ENCODE measurements at regions not wholly inside any gene's neighbourhood (a gene's known extent, or its start where the extent isn't known, plus 50 kb on each side); places are given as distances from the start of the nearest gene placed in this dataset.

DNA sequence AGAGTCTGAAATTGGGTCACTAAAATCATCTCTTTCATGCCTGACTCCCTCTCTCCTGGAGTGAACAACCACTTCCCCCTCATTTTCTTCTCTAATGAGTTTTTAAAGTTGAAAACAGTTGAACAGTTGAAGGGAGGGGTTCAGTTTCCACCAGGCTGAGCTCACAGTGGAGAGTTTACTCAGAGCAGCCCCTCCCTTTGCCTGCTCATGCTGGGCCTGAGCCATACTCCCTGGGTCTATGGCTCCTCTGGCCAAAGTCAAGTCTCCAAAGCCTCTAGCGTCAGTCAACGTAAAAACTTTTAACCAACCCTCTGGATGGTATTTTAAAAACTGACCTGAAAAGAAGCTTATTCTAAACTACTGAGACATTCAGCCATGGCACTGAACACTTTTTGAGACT lies 100.8 kb upstream of the RNPC3 start (continued):
- TF ChIP-seq, protein P1, sequence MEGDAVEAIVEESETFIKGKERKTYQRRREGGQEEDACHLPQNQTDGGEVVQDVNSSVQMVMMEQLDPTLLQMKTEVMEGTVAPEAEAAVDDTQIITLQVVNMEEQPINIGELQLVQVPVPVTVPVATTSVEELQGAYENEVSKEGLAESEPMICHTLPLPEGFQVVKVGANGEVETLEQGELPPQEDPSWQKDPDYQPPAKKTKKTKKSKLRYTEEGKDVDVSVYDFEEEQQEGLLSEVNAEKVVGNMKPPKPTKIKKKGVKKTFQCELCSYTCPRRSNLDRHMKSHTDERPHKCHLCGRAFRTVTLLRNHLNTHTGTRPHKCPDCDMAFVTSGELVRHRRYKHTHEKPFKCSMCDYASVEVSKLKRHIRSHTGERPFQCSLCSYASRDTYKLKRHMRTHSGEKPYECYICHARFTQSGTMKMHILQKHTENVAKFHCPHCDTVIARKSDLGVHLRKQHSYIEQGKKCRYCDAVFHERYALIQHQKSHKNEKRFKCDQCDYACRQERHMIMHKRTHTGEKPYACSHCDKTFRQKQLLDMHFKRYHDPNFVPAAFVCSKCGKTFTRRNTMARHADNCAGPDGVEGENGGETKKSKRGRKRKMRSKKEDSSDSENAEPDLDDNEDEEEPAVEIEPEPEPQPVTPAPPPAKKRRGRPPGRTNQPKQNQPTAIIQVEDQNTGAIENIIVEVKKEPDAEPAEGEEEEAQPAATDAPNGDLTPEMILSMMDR (conservative IDR thresholded peaks at IDR 0.05; ENCODE audit: low read depth in 2 of 2), result no peak
- TF ChIP-seq, protein P2, sequence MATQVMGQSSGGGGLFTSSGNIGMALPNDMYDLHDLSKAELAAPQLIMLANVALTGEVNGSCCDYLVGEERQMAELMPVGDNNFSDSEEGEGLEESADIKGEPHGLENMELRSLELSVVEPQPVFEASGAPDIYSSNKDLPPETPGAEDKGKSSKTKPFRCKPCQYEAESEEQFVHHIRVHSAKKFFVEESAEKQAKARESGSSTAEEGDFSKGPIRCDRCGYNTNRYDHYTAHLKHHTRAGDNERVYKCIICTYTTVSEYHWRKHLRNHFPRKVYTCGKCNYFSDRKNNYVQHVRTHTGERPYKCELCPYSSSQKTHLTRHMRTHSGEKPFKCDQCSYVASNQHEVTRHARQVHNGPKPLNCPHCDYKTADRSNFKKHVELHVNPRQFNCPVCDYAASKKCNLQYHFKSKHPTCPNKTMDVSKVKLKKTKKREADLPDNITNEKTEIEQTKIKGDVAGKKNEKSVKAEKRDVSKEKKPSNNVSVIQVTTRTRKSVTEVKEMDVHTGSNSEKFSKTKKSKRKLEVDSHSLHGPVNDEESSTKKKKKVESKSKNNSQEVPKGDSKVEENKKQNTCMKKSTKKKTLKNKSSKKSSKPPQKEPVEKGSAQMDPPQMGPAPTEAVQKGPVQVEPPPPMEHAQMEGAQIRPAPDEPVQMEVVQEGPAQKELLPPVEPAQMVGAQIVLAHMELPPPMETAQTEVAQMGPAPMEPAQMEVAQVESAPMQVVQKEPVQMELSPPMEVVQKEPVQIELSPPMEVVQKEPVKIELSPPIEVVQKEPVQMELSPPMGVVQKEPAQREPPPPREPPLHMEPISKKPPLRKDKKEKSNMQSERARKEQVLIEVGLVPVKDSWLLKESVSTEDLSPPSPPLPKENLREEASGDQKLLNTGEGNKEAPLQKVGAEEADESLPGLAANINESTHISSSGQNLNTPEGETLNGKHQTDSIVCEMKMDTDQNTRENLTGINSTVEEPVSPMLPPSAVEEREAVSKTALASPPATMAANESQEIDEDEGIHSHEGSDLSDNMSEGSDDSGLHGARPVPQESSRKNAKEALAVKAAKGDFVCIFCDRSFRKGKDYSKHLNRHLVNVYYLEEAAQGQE (IDR thresholded peaks at IDR 0.05; ENCODE audit: unreplicated experiment), result no peak
- TF ChIP-seq CREB1 (CRISPR knock-in tag; IDR thresholded peaks at IDR 0.05; ENCODE audit: low read depth), result no peak

DNA sequence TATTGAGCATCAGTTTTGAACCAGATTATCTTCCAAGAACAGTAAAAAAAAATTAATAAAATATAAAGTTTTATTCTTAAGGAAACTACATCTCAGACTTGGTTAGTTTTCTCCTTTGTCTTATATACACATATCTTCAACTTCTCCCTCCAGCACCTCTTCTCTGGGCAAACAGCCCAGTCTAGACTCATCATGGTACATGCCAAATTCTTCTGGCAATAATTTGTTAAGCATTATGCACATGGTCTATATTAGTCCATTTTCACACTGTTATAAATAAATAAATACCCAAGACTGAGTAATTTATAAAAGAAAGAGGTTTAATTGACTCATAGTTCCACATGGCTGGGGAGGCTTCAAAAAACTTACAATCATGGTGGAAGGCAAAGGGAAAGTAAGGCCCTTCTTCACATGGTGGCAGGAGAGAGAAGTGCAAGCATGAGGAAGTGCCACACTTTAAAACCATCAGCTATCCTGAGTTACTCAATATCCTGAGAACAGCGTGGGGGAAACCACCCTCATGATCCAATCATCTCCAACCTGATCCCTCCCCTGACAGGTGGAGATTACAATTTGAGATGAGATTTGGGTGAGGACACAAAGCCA lies 108.7 kb upstream of the RNPC3 start:
- no peak for TF ChIP-seq ETS1 (IDR thresholded peaks at IDR 0.05)
- TF ChIP-seq, protein P1 (conservative IDR thresholded peaks at IDR 0.05; ENCODE audit: low read depth in 2 of 2), result peak in 1 of 2 experiments; percentile 15; a peak in 1 of 4 replicates
- Histone ChIP-seq H3K4me3 (no peak overlapping the region), H2AFZ (no peak overlapping the region), H4K20me1 (replicated peaks; ENCODE audit: insufficient read depth) (no peaks in the 10 kb centered on the region), H3K27me3 (ENCODE audit: insufficient read depth) (no peaks in the 10 kb centered on the region), H3K4me1 (ENCODE audit: insufficient read depth) (no peaks in the 10 kb centered on the region), H3K27ac (ENCODE audit: low read depth) (no peak overlapping the region), H3K79me2 (replicated peaks; ENCODE audit: insufficient read depth) (no peaks in the 10 kb centered on the region), H3K36me3 (ENCODE audit: insufficient read depth) (no peaks in the 10 kb centered on the region), H3F3A (replicated peaks; ENCODE audit: low read depth) (no peaks in the 10 kb centered on the region), H3K9me2 (ENCODE audit: insufficient read depth) (no peaks in the 10 kb centered on the region), H3K4me2 (no peak overlapping the region)
- Mint-ChIP-seq H3K36me3 (ENCODE audit: low read depth) (no peaks in the 10 kb centered on the region), H3K9me3 (no peaks in the 10 kb centered on the region), H3K4me1 (no peaks in the 10 kb centered on the region), H3K27me3 (ENCODE audit: insufficient read depth, low read depth, poor library complexity) (no peaks in the 10 kb centered on the region), H3K27ac (no peak overlapping the region), H3K4me3 (no peak overlapping the region)
- DNase-seq (ENCODE audit: low spot score) (peak; percentile 9), ATAC-seq (no peak)
